ENCODE measurements at regions not wholly inside any gene's neighbourhood (a gene's known extent, or its start where the extent isn't known, plus 50 kb on each side); places are given as distances from the start of the nearest gene placed in this dataset.

DNA sequence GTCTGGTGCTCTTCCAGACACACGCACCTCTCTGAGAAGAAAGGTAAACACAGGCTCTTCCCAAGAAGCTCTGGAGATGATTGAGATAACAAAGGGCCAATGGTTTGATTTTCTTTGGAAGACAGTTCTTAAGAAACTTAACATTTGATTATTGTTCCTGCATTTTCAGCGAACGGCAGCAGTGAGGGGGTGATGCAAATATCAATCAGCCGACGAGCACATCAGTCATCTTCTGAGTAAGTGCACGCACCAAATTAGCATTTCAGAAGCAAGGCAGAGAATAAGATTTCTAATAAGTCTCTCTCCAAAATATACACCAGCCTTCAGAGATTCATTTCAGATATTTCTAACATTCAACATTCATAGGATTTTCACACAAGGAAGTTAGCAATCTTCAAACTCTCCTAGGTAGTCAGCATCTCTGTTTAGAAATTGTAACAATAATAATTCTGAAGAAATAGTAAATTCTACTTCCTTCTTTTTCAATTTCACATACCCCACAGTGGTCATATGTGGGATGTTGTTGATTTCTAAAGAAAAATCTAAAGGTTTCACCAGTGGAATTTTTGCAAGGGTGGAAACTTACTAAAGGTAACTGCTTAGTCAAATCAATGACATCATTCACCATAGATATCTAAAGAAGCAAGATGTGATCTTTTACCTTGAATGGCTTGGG lies 250.3 kb downstream of the SEC61B start:
- no peaks in the 10 kb centered on the region for H3K79me2 ChIP-seq (ENCODE audit: insufficient read depth, low read depth, low read length)
- H3K4me1 ChIP-seq (ENCODE audit: insufficient read depth, low read length, poor library complexity, severe bottlenecking) = no peaks in the 10 kb centered on the region
- TF ChIP-seq, protein P1, sequence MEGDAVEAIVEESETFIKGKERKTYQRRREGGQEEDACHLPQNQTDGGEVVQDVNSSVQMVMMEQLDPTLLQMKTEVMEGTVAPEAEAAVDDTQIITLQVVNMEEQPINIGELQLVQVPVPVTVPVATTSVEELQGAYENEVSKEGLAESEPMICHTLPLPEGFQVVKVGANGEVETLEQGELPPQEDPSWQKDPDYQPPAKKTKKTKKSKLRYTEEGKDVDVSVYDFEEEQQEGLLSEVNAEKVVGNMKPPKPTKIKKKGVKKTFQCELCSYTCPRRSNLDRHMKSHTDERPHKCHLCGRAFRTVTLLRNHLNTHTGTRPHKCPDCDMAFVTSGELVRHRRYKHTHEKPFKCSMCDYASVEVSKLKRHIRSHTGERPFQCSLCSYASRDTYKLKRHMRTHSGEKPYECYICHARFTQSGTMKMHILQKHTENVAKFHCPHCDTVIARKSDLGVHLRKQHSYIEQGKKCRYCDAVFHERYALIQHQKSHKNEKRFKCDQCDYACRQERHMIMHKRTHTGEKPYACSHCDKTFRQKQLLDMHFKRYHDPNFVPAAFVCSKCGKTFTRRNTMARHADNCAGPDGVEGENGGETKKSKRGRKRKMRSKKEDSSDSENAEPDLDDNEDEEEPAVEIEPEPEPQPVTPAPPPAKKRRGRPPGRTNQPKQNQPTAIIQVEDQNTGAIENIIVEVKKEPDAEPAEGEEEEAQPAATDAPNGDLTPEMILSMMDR (conservative IDR thresholded peaks at IDR 0.05; ENCODE audit: low read length) = no peak
- TF ChIP-seq EZH2phosphoT487 (IDR thresholded peaks at IDR 0.05; ENCODE audit: borderline replicate concordance, low read depth, low read length) = no peak
- intact Hi-C loops (cut with micrococcal nuclease; ENCODE audit: unreplicated experiment) = no loop called here
- no peaks in the 10 kb centered on the region for H4K20me1 ChIP-seq (ENCODE audit: insufficient read depth, low read length)
- no peak overlapping the region for H3K4me2 ChIP-seq (ENCODE audit: low read length)
- no peaks in the 10 kb centered on the region for H3K36me3 ChIP-seq (ENCODE audit: insufficient read depth, low read length)
- CTCF ChIA-PET (ENCODE audit: unreplicated experiment) = no interaction called here
- no TSS peak for BruUV-seq (replicated peaks)
- no peaks in the 10 kb centered on the region for H3K9me3 ChIP-seq (ENCODE audit: low read length)
- no peaks in the 10 kb centered on the region for H3K9me2 ChIP-seq (ENCODE audit: insufficient read depth, low read length)
- DNase-seq (ENCODE audit: low spot score) = no peak
- POLR2A ChIA-PET = no interaction called here
- H3K4me3 ChIP-seq (ENCODE audit: low read depth, low read length, poor library complexity, severe bottlenecking) = no peak overlapping the region
- H2AFZ ChIP-seq (ENCODE audit: low read length) = no peak overlapping the region
- no peak overlapping the region for H3K27ac ChIP-seq (ENCODE audit: low read depth, low read length, poor library complexity, severe bottlenecking)

DNA sequence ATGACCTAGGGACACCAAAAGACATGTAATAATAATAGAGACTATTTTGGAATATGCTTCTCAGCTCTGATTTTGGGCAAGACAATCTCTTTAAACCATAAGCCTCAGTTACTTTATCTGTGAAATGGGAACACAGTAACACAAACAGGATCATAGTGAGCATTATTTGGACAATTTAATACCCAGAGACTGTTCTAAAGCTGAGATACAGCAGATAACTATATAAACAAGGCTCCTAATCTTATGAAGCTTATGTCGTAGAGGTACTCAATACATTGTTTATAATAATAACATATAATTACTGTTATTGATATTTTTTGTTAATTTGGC lies 250.8 kb downstream of the SEC61B start:
- Histone ChIP-seq H2AFZ (ENCODE audit: low read length) (no peak overlapping the region), H3K4me3 (ENCODE audit: low read depth, low read length, poor library complexity, severe bottlenecking) (no peak overlapping the region), H3K9me2 (ENCODE audit: insufficient read depth, low read length) (no peaks in the 10 kb centered on the region), H3K79me2 (ENCODE audit: insufficient read depth, low read depth, low read length) (no peaks in the 10 kb centered on the region), H3K4me1 (ENCODE audit: insufficient read depth, low read length, poor library complexity, severe bottlenecking) (no peaks in the 10 kb centered on the region), H3K9me3 (ENCODE audit: low read length) (no peaks in the 10 kb centered on the region), H4K20me1 (ENCODE audit: insufficient read depth, low read length) (no peaks in the 10 kb centered on the region), H3K27ac (ENCODE audit: low read depth, low read length, poor library complexity, severe bottlenecking) (no peak overlapping the region), H3K36me3 (ENCODE audit: insufficient read depth, low read length) (no peaks in the 10 kb centered on the region), H3K4me2 (ENCODE audit: low read length) (no peak overlapping the region)
- TF ChIP-seq, protein P1 (conservative IDR thresholded peaks at IDR 0.05; ENCODE audit: low read length) = no peak
- no peak for TF ChIP-seq EZH2phosphoT487 (IDR thresholded peaks at IDR 0.05; ENCODE audit: borderline replicate concordance, low read depth, low read length)
- BruUV-seq (replicated peaks) = no TSS peak
- intact Hi-C loops (cut with micrococcal nuclease; ENCODE audit: unreplicated experiment) = no loop called here
- CTCF ChIA-PET (ENCODE audit: unreplicated experiment) = no interaction called here
- DNase-seq (ENCODE audit: low spot score) = no peak
- POLR2A ChIA-PET = no interaction called here

DNA sequence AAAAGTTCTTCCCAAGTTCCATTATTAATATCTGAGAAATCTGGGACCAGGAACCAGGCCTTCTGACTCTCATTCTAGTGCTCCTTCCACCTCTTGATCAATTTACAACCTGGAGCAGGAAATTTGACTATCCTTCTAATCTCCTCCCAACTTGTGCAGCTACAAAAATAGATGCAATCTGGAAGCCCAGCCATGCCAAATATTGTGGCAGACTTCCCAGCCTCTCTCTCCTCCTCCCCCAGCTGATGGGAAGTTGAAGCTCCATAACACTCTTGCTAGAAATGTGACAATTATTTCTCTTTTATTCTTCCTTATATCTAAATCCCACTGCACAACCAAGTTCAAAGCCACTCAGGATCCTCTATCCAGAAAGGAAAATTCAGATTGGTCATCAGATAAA lies 252.1 kb downstream of the SEC61B start:
- no TSS peak for BruUV-seq (replicated peaks)
- TF ChIP-seq, protein P1 (conservative IDR thresholded peaks at IDR 0.05; ENCODE audit: low read length) = no peak
- TF ChIP-seq EZH2phosphoT487 (IDR thresholded peaks at IDR 0.05; ENCODE audit: borderline replicate concordance, low read depth, low read length) = no peak
- no peaks in the 10 kb centered on the region for H4K20me1 ChIP-seq (ENCODE audit: insufficient read depth, low read length)
- no peaks in the 10 kb centered on the region for H3K36me3 ChIP-seq (ENCODE audit: insufficient read depth, low read length)
- H3K4me1 ChIP-seq (ENCODE audit: insufficient read depth, low read length, poor library complexity, severe bottlenecking) = no peaks in the 10 kb centered on the region
- H3K9me2 ChIP-seq (ENCODE audit: insufficient read depth, low read length) = no peaks in the 10 kb centered on the region
- intact Hi-C loops (cut with micrococcal nuclease; ENCODE audit: unreplicated experiment) = no loop called here
- H3K79me2 ChIP-seq (ENCODE audit: insufficient read depth, low read depth, low read length) = no peaks in the 10 kb centered on the region
- no peak overlapping the region for H3K4me2 ChIP-seq (ENCODE audit: low read length)
- no peak for DNase-seq (ENCODE audit: low spot score)
- H3K4me3 ChIP-seq (ENCODE audit: low read depth, low read length, poor library complexity, severe bottlenecking) = no peak overlapping the region
- H3K9me3 ChIP-seq (ENCODE audit: low read length) = no peaks in the 10 kb centered on the region
- POLR2A ChIA-PET = no interaction called here
- CTCF ChIA-PET (ENCODE audit: unreplicated experiment) = no interaction called here
- no peak overlapping the region for H3K27ac ChIP-seq (ENCODE audit: low read depth, low read length, poor library complexity, severe bottlenecking)
- no peak overlapping the region for H2AFZ ChIP-seq (ENCODE audit: low read length)
